T-helper 2 cell treated with Interferon-gamma antibody and Interleukin-4, amounts not matched to agents 100 ng/mL and 5 ng/mL, for 36 hours (primary cell): ENCODE measurements at regions not wholly inside any gene's neighbourhood (a gene's known extent, or its start where the extent isn't known, plus 50 kb on each side); places are given as distances from the start of the nearest gene placed in this dataset.

Experiments
- intact Hi-C: fragments of 100-400 bp; cut with micrococcal nuclease; formaldehyde crosslinking; loops from one replicate; pipeline ENCODE4 v1.15.1; 2023

- intact Hi-C loops = no loop called here
Observed at GRCh38 chr9:107064378-107064777, 201.4 kb downstream of the ZNF462 start.

- intact Hi-C loops = no loop called here
Observed at GRCh38 chr9:107065549-107065948, 202.6 kb downstream of the ZNF462 start.

- intact Hi-C loops = no loop called here
Observed at GRCh38 chr9:107067739-107068416, 204.9 kb downstream of the ZNF462 start.

GRCh38 chr9:107068581-107068980 lies 205.6 kb downstream of the ZNF462 start:
- intact Hi-C loops = no loop called here

- intact Hi-C loops = no loop called here
Observed at GRCh38 chr9:107070586-107070985, 207.6 kb downstream of the ZNF462 start.

GRCh38 chr9:107078061-107078460 lies 205.0 kb upstream of the RAD23B start:
- intact Hi-C loops = no loop called here

GRCh38 chr9:107079589-107079988 lies 203.5 kb upstream of the RAD23B start:
- intact Hi-C loops = no loop called here

GRCh38 chr9:107080130-107080529 lies 202.9 kb upstream of the RAD23B start:
- intact Hi-C loops = no loop called here

GRCh38 chr9:107086460-107086859 lies 196.6 kb upstream of the RAD23B start:
- intact Hi-C loops = no loop called here

GRCh38 chr9:107087222-107087621 lies 195.9 kb upstream of the RAD23B start:
- intact Hi-C loops = no loop called here

- intact Hi-C loops = no loop called here
Observed at GRCh38 chr9:107090218-107090617, 192.9 kb upstream of the RAD23B start.

- intact Hi-C loops = no loop called here
Observed at GRCh38 chr9:107093365-107094060, 189.6 kb upstream of the RAD23B start.

GRCh38 chr9:107094370-107094769 lies 188.7 kb upstream of the RAD23B start:
- intact Hi-C loops = no loop called here

- intact Hi-C loops = no loop called here
Observed at GRCh38 chr9:107100591-107100990, 182.5 kb upstream of the RAD23B start.

GRCh38 chr9:107102011-107102410 lies 181.1 kb upstream of the RAD23B start:
- intact Hi-C loops = no loop called here

GRCh38 chr9:107103621-107104020 lies 179.5 kb upstream of the RAD23B start:
- intact Hi-C loops = no loop called here

- intact Hi-C loops = no loop called here
Observed at GRCh38 chr9:107105784-107106183, 177.3 kb upstream of the RAD23B start.

- intact Hi-C loops = no loop called here
Observed at GRCh38 chr9:107106416-107106815, 176.7 kb upstream of the RAD23B start.

- intact Hi-C loops = no loop called here
Observed at GRCh38 chr9:107108342-107109130, 174.5 kb upstream of the RAD23B start.

GRCh38 chr9:107109324-107109723 lies 173.8 kb upstream of the RAD23B start:
- intact Hi-C loops = no loop called here

GRCh38 chr9:107110153-107110552 lies 172.9 kb upstream of the RAD23B start:
- intact Hi-C loops = no loop called here

- intact Hi-C loops = no loop called here
Observed at GRCh38 chr9:107112707-107113243, 170.3 kb upstream of the RAD23B start.
